Globus pallidus (tissue), 1 donor: ENCODE measurements at regions not wholly inside any gene's neighbourhood (a gene's known extent, or its start where the extent isn't known, plus 50 kb on each side); places are given as distances from the start of the nearest gene placed in this dataset.
"Not testable (repeated sequence)": the region's sequence is repeated elsewhere in the genome, so short reads cannot be mapped to it uniquely, and the experiment has no call there.

Experiments used
- DNase-seq: peaks from one replicate; pipeline ENCODE4 v3.0.0-alpha.2; 2015; ENCODE audit warnings: low spot score

- not testable (repeated sequence) for DNase-seq
Measured at GRCh38 chr17:20681746-20682722, 102.5 kb downstream of the CDRT15L2 start.

- DNase-seq = not testable (repeated sequence)
Measured at GRCh38 chr17:20683651-20684229, 104.2 kb downstream of the CDRT15L2 start.

GRCh38 chr17:20684975-20685374 is 105.5 kb downstream of the CDRT15L2 start:
- not testable (repeated sequence) for DNase-seq

GRCh38 chr17:20687584-20687983 is 108.1 kb downstream of the CDRT15L2 start:
- not testable (repeated sequence) for DNase-seq

- not testable (repeated sequence) for DNase-seq
Measured at GRCh38 chr17:20689170-20689749, 109.7 kb downstream of the CDRT15L2 start.

- not testable (repeated sequence) for DNase-seq
Measured at GRCh38 chr17:20692706-20693105, 113.2 kb downstream of the CDRT15L2 start.

GRCh38 chr17:20695871-20696270 is 116.3 kb downstream of the CDRT15L2 start:
- DNase-seq = not testable (repeated sequence)

GRCh38 chr17:20698463-20699206 is 119.1 kb downstream of the CDRT15L2 start:
- DNase-seq = not testable (repeated sequence)

GRCh38 chr17:20700528-20700927 is 121.0 kb downstream of the CDRT15L2 start:
- DNase-seq = not testable (repeated sequence)

GRCh38 chr17:20701366-20701765 is 121.8 kb downstream of the CDRT15L2 start:
- DNase-seq = not testable (repeated sequence)

- DNase-seq = no peak
Measured at GRCh38 chr17:20702692-20703091, 123.2 kb downstream of the CDRT15L2 start.

GRCh38 chr17:20703781-20704180 is 124.3 kb downstream of the CDRT15L2 start:
- DNase-seq = no peak

GRCh38 chr17:20705186-20705585 is 125.7 kb downstream of the CDRT15L2 start:
- not testable (repeated sequence) for DNase-seq

- no peak for DNase-seq
Measured at GRCh38 chr17:20706751-20707373, 127.3 kb downstream of the CDRT15L2 start.

GRCh38 chr17:20708821-20709220 is 129.3 kb downstream of the CDRT15L2 start:
- DNase-seq = not testable (repeated sequence)

GRCh38 chr17:20716481-20716880 is 137.0 kb downstream of the CDRT15L2 start:
- not testable (repeated sequence) for DNase-seq

GRCh38 chr17:20721171-20721570 is 141.6 kb downstream of the CDRT15L2 start:
- no peak for DNase-seq

GRCh38 chr17:20724391-20724790 is 144.9 kb downstream of the CDRT15L2 start:
- DNase-seq = not testable (repeated sequence)

- not testable (repeated sequence) for DNase-seq
Measured at GRCh38 chr17:20727201-20727600, 147.7 kb downstream of the CDRT15L2 start.

GRCh38 chr17:20728181-20728580 is 148.7 kb downstream of the CDRT15L2 start:
- no peak for DNase-seq

GRCh38 chr17:20731131-20731530 is 151.6 kb downstream of the CDRT15L2 start:
- DNase-seq = not testable (repeated sequence)
